Right atrium auricular region (tissue), 2 donors: ENCODE measurements at regions not wholly inside any gene's neighbourhood (a gene's known extent, or its start where the extent isn't known, plus 50 kb on each side); places are given as distances from the start of the nearest gene placed in this dataset.

Experiments used
- DNase-seq: peaks from one replicate; pipeline ENCODE4 v3.0.0-alpha.2; 2019; ENCODE audit warnings: low spot score
- H3K27ac ChIP-seq, 2 donors: fragments of 200-600 bp; sonication (generic); 1 replicate in 1 of 2; 2 replicates in 1 of 2; pipeline ENCODE4 v1.5.1; 2016 to 2019
- H3K27me3 ChIP-seq, 2 donors: fragments of 200-600 bp; sonication (generic); one replicate each; pipeline versions ENCODE4 v1.5.1 to v1.6.0; 2017 to 2019
- H3K36me3 ChIP-seq: fragments of 200-600 bp; sonication (generic); one replicate; pipeline ENCODE4 v1.5.1; 2016
- H3K4me1 ChIP-seq, 2 donors: fragments of 200-600 bp; sonication (generic); one replicate each; pipeline versions ENCODE4 v1.5.1 to v1.6.0; 2017 to 2019
- H3K4me3 ChIP-seq, 2 donors: fragments of 200-600 bp; sonication (generic); 1 replicate in 1 of 2; 2 replicates in 1 of 2; pipeline ENCODE4 v1.5.1; 2017 to 2019; ENCODE audit warnings: mild to moderate bottlenecking in 1 of 2, moderate library complexity in 1 of 2
- H3K9me3 ChIP-seq, 2 donors: fragments of 200-600 bp; sonication (generic); one replicate each; pipeline ENCODE4 v1.5.1; 2019
- CTCF ChIP-seq, 2 donors: fragments of 200-600 bp; sonication (generic); IDR thresholded peaks; one replicate each; pipeline ENCODE4 v1.5.1; 2019; ENCODE audit warnings: antibody characterized with exemption in 2 of 2

- H3K4me3 ChIP-seq: no peak overlapping the region
- H3K4me1 ChIP-seq: no peaks in the 10 kb centered on the region
- TF ChIP-seq CTCF (IDR thresholded peaks at IDR 0.05): no peak
Observed at GRCh38 chr5:88967633-88968585, 84.9 kb upstream of the MEF2C start.

GRCh38 chr5:88964831-88965230, 81.8 kb upstream of the MEF2C start:
- Histone ChIP-seq H3K9me3 (no peaks in the 10 kb centered on the region), H3K27ac (no peak overlapping the region), H3K4me3 (no peak overlapping the region), H3K36me3 (no peaks in the 10 kb centered on the region), H3K4me1 (no peaks in the 10 kb centered on the region), H3K27me3 (no peaks in the 10 kb centered on the region)
- TF ChIP-seq CTCF (IDR thresholded peaks at IDR 0.05): no peak
- DNase-seq: no peak

More at GRCh38 chr5:88967633-88968585, 84.9 kb upstream of the MEF2C start:
- Histone ChIP-seq H3K27me3 (no peaks in the 10 kb centered on the region), H3K36me3 (no peaks in the 10 kb centered on the region), H3K27ac (no peak overlapping the region), H3K9me3 (no peaks in the 10 kb centered on the region)
- no peak for DNase-seq

GRCh38 chr5:88957013-88957412, 74.0 kb upstream of the MEF2C start:
- H3K27ac ChIP-seq: no peak overlapping the region
- H3K36me3 ChIP-seq: no peaks in the 10 kb centered on the region
- no peak for DNase-seq
- H3K4me3 ChIP-seq: no peak overlapping the region
- no peaks in the 10 kb centered on the region for H3K27me3 ChIP-seq
- H3K4me1 ChIP-seq: no peaks in the 10 kb centered on the region
- no peak for TF ChIP-seq CTCF (IDR thresholded peaks at IDR 0.05)
- no peaks in the 10 kb centered on the region for H3K9me3 ChIP-seq

GRCh38 chr5:88956416-88956815, 73.4 kb upstream of the MEF2C start:
- no peak overlapping the region for H3K27ac ChIP-seq
- H3K36me3 ChIP-seq: no peaks in the 10 kb centered on the region
- H3K4me1 ChIP-seq: no peaks in the 10 kb centered on the region
- H3K9me3 ChIP-seq: no peaks in the 10 kb centered on the region
- H3K27me3 ChIP-seq: no peaks in the 10 kb centered on the region
- no peak for TF ChIP-seq CTCF (IDR thresholded peaks at IDR 0.05)
- no peak overlapping the region for H3K4me3 ChIP-seq
- DNase-seq: no peak

GRCh38 chr5:88955403-88955802, 72.4 kb upstream of the MEF2C start:
- H3K9me3 ChIP-seq: no peaks in the 10 kb centered on the region
- no peaks in the 10 kb centered on the region for H3K36me3 ChIP-seq
- H3K4me3 ChIP-seq: no peak overlapping the region
- TF ChIP-seq CTCF (IDR thresholded peaks at IDR 0.05): no peak
- no peak for DNase-seq
- no peaks in the 10 kb centered on the region for H3K27me3 ChIP-seq
- H3K4me1 ChIP-seq: no peaks in the 10 kb centered on the region
- H3K27ac ChIP-seq: no peak overlapping the region
